ENCODE measurements at regions not wholly inside any gene's neighbourhood (a gene's known extent, or its start where the extent isn't known, plus 50 kb on each side); places are given as distances from the start of the nearest gene placed in this dataset.

DNA sequence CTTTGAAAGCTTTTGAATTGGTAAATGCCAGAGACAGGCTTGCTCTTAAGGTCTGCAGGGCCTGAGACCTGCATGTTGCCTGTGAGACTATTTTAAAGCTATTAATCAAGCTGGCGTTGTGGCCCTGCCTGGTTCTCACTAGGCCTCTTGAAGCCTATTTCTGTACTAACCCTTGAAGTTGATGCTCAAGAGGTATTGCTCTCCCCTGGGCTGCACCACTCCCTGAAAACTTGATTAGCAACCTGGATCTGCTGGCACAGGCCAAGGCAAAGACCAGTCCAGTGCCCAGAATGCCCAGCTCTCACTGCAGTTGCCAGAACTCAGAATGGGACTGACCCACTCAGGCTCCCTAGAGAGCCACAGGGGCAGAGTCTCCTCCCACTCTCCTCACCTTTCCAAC lies 220.0 kb upstream of the MEOX2 start:
- no peaks in the 10 kb centered on the region for H3K4me1 Mint-ChIP-seq (ENCODE audit: insufficient read depth, unreplicated experiment)
- H3K9me3 Mint-ChIP-seq (ENCODE audit: unreplicated experiment) = no peaks in the 10 kb centered on the region
- H3K27ac Mint-ChIP-seq (ENCODE audit: low read depth, unreplicated experiment) = no peak overlapping the region
- TF ChIP-seq, protein P1, sequence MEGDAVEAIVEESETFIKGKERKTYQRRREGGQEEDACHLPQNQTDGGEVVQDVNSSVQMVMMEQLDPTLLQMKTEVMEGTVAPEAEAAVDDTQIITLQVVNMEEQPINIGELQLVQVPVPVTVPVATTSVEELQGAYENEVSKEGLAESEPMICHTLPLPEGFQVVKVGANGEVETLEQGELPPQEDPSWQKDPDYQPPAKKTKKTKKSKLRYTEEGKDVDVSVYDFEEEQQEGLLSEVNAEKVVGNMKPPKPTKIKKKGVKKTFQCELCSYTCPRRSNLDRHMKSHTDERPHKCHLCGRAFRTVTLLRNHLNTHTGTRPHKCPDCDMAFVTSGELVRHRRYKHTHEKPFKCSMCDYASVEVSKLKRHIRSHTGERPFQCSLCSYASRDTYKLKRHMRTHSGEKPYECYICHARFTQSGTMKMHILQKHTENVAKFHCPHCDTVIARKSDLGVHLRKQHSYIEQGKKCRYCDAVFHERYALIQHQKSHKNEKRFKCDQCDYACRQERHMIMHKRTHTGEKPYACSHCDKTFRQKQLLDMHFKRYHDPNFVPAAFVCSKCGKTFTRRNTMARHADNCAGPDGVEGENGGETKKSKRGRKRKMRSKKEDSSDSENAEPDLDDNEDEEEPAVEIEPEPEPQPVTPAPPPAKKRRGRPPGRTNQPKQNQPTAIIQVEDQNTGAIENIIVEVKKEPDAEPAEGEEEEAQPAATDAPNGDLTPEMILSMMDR (IDR thresholded peaks at IDR 0.05; ENCODE audit: unreplicated experiment) = no peak
- no TSS peak for BruUV-seq (replicated peaks)
- H3K36me3 Mint-ChIP-seq (ENCODE audit: insufficient read depth, unreplicated experiment) = no peaks in the 10 kb centered on the region
- no peak for DNase-seq (ENCODE audit: unreplicated experiment)
- ChIA-PET POLR2A (no interaction called here), CTCF (no interaction called here)
- no peak overlapping the region for H3K4me3 Mint-ChIP-seq (ENCODE audit: unreplicated experiment)
- H3K27me3 Mint-ChIP-seq (ENCODE audit: insufficient read depth, unreplicated experiment) = peaks cover 11% of the 10 kb centered on the region
- intact Hi-C loops (cut with micrococcal nuclease) = no loop called here

DNA sequence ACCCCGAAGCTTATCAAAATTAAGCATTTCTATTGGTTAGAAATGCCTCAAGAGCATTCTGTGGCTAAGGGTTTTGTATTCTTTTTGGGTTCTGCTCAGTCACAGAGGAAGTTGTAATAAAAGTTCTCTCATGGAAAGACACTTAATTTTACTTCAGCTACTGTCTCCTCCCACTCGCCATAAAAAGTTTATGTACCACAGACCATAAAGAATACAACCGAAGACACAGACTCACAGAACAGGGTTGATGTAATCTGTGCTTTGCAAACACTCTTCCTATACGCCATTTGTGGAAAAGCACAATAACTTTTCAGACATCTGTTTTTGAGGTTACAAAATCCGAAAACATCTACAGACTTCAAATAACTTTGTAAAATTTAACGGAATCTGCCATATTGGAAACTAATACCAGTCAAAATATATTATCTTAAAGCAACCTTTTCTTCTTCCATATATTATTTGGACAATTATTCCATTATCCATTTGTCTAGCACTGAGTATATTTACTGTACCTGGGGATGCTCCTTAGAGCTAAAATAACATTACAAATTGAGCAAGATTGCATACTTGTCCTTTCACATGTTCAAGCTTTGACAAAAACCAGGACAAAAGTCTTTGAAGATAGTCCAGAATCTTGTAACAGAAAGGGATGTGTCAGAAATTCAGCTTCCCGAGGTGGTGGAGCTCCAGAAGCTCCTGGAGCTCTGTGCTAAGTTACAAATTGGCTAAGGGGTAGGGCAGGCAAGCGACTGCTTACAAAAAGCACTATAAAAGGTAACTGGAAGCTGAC lies 219.0 kb upstream of the MEOX2 start:
- H3K4me3 Mint-ChIP-seq (ENCODE audit: unreplicated experiment) = no peak overlapping the region
- DNase-seq (ENCODE audit: unreplicated experiment) = no peak
- H3K27ac Mint-ChIP-seq (ENCODE audit: low read depth, unreplicated experiment) = no peak overlapping the region
- H3K36me3 Mint-ChIP-seq (ENCODE audit: insufficient read depth, unreplicated experiment) = no peaks in the 10 kb centered on the region
- BruUV-seq (replicated peaks) = no TSS peak
- TF ChIP-seq, protein P1 (IDR thresholded peaks at IDR 0.05; ENCODE audit: unreplicated experiment) = no peak
- no peaks in the 10 kb centered on the region for H3K9me3 Mint-ChIP-seq (ENCODE audit: unreplicated experiment)
- intact Hi-C loops (cut with micrococcal nuclease) = no loop called here
- ChIA-PET CTCF (no interaction called here), POLR2A (no interaction called here)
- H3K27me3 Mint-ChIP-seq (ENCODE audit: insufficient read depth, unreplicated experiment) = peaks cover 14% of the 10 kb centered on the region
- no peaks in the 10 kb centered on the region for H3K4me1 Mint-ChIP-seq (ENCODE audit: insufficient read depth, unreplicated experiment)

DNA sequence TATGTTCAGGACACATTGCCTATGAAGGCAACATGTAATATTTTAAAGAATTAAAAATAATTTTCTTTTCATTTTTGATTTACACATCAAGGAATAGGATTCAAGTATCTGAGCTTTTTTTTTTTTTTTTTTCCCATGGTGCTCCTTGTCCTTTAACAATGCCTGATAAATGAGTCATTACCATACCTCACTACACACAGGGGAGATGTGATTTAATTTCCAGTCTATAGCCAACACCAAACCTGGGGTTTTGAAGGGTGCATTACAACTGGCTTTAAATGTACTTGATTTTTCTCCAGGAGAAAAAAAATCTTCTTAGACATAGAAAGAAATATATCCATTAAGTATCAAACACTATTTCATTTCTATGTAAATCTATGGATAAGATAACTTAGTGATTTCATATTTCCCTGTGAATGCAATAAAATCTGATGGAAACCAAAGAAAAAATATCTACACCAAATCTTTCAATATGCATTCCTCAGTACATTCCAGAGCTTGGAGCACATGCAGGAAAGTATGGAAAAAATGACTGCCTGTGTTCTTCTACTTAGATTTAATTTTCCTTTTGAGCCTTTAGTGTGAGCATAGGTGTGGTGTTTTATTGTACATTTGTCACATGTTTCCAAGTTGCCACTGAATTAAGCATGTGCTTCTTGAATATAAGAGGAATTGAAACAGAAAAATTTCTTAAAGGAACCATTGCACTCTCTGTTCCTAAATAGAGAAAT lies 204.8 kb upstream of the MEOX2 start:
- Mint-ChIP-seq H3K27ac (ENCODE audit: low read depth, unreplicated experiment) (no peak overlapping the region), H3K9me3 (ENCODE audit: unreplicated experiment) (no peaks in the 10 kb centered on the region), H3K4me1 (ENCODE audit: insufficient read depth, unreplicated experiment) (no peaks in the 10 kb centered on the region), H3K36me3 (ENCODE audit: insufficient read depth, unreplicated experiment) (peaks cover 5% of the 10 kb centered on the region), H3K27me3 (ENCODE audit: insufficient read depth, unreplicated experiment) (peaks cover 26% of the 10 kb centered on the region), H3K4me3 (ENCODE audit: unreplicated experiment) (no peak overlapping the region)
- BruUV-seq (replicated peaks) = no TSS peak
- peak; percentile 11 for DNase-seq (ENCODE audit: unreplicated experiment)
- TF ChIP-seq, protein P1 (IDR thresholded peaks at IDR 0.05; ENCODE audit: unreplicated experiment) = no peak
- intact Hi-C loops (cut with micrococcal nuclease) = no loop called here
- CTCF ChIA-PET = no interaction called here
- POLR2A ChIA-PET = interaction anchor here (0.6 kb wide), 1 partner anchor 1411 kb away, joined by 3 read pairs; no protein-coding TSS in a partner anchor

DNA sequence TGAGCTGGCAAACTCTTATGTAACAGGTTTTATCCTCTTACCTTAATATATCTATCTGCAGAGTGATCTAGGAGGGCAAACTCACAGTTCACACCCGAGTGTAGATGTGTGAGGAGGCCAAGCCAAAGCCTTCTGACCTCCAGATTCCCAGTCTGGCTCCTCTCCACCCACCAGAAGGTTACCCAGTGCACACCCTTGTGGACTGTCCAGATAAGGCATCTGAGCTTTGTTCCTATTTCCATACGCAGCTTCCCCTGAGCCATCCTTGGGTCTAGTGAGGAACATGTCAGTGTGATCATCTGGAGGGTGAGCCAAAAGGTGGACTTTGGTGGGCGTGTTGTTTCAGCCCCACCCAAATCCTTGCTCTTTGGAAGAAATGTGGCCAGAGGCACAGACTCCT lies 203.0 kb upstream of the MEOX2 start:
- DNase-seq (ENCODE audit: unreplicated experiment) = peak; percentile 26
- TF ChIP-seq, protein P1 (IDR thresholded peaks at IDR 0.05; ENCODE audit: unreplicated experiment) = peak; percentile 17
- Mint-ChIP-seq H3K4me3 (ENCODE audit: unreplicated experiment) (no peak overlapping the region), H3K27ac (ENCODE audit: low read depth, unreplicated experiment) (no peak overlapping the region), H3K9me3 (ENCODE audit: unreplicated experiment) (no peaks in the 10 kb centered on the region), H3K36me3 (ENCODE audit: insufficient read depth, unreplicated experiment) (no peaks in the 10 kb centered on the region), H3K4me1 (ENCODE audit: insufficient read depth, unreplicated experiment) (no peaks in the 10 kb centered on the region), H3K27me3 (ENCODE audit: insufficient read depth, unreplicated experiment) (peaks cover 8% of the 10 kb centered on the region)
- BruUV-seq (replicated peaks) = no TSS peak
- intact Hi-C loops (cut with micrococcal nuclease) = no loop called here
- CTCF ChIA-PET = interaction anchor here (0.6 kb wide), 1 partner anchor 256 kb away, joined by 3 read pairs; no protein-coding TSS in a partner anchor
- POLR2A ChIA-PET = interaction anchor here (0.5 kb wide), 1 partner anchor 34 kb away, joined by 3 read pairs; no protein-coding TSS in a partner anchor
